HUES64 (cell line): ENCODE measurements at regions not wholly inside any gene's neighbourhood (a gene's known extent, or its start where the extent isn't known, plus 50 kb on each side); places are given as distances from the start of the nearest gene placed in this dataset.
"Not testable (repeated sequence)": the region's sequence is repeated elsewhere in the genome, so short reads cannot be mapped to it uniquely, and the experiment has no call there.

ENCODE experiments used
- H3K27ac ChIP-seq: 2 replicates; pipeline ENCODE4 v1.7.0; 2013; ENCODE audit warnings: low read depth, low read length, inconsistent platforms
- H3K27me3 ChIP-seq: 2 replicates; pipeline ENCODE4 v1.6.1; 2013; ENCODE audit warnings: mild to moderate bottlenecking, low read length; ENCODE audit not compliant: insufficient read depth
- H3K36me3 ChIP-seq: 2 replicates; pipeline ENCODE4 v1.6.1; 2013; ENCODE audit warnings: mild to moderate bottlenecking, low read length; ENCODE audit not compliant: insufficient read depth
- H3K4me1 ChIP-seq: 2 replicates; pipeline ENCODE4 v1.6.1; 2013; ENCODE audit warnings: mild to moderate bottlenecking, low read length, moderate library complexity; ENCODE audit not compliant: insufficient read depth
- H3K4me3 ChIP-seq: 2 replicates; pipeline ENCODE4 v1.5.1; 2013; ENCODE audit warnings: mild to moderate bottlenecking, low read length, moderate library complexity
- H3K9ac ChIP-seq: 2 replicates; pipeline ENCODE4 v1.6.1; 2013; ENCODE audit warnings: mild to moderate bottlenecking, low read depth, low read length
- H3K9me3 ChIP-seq: 2 replicates; pipeline ENCODE4 v1.6.1; 2013; ENCODE audit warnings: low read depth, low read length; ENCODE audit not compliant: insufficient read depth
- WGBS: fragments of 150-250, 120-280 bp; methylation state at CpG from one replicate; pipeline ENCODE4 v1.1.7; 2013; ENCODE audit warnings: missing lambda C conversion rate; 5-methylcytosine and 5-hydroxymethylcytosine counted together

DNA sequence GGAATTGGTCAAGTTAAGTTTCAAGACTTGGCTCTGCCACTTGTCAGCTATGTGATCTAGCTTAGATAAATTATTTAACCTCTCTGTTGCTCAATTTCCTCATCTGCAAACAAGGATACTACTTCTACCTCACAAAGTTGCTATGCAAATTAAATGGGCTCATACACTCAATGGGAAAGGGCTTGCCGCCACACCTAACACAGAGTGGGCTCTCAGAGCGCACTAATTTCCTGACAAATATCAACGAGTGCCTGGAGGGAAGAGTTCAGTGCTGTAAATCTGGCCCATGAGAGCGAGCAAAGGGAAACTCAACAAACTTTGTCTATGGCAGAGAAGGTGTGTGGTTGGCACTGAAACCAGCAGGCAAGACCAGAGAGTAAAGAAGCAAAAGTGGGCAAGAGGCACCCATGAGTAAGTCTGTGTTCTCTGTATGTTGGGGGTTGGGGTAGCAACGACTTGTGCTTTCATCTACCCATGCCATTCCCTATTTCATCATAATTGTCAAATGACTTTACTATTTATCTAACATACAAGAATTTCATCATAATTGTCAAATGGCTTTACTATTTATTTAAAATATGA, 60.7 kb upstream of the PHF21A start:
- 92% methylated on average over 4 of the region's 5 CpGs for WGBS
- no peaks in the 10 kb centered on the region for H3K4me1 ChIP-seq
- no peaks in the 10 kb centered on the region for H3K36me3 ChIP-seq

DNA sequence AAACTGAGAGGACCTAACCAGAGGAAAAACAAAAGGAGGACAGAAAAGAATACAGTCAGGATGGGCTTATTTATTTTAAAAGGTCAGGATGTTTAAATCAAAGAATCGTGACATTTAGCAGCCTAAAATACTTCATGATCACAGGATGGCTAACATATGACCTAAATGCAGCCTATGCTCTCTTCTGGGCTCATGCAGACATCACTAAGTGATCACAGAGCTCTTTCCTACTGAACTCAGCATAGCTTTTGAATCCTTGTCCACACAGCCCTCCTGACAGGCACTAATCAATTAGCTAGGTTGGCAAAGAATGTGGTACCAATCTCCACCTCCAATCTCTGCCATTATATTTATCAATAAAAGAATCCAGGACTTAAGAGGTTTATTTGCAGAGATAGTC, 60.1 kb upstream of the PHF21A start:
- Histone ChIP-seq H3K9ac (no peak overlapping the region), H3K4me3 (no peak overlapping the region), H3K27me3 (no peaks in the 10 kb centered on the region), H3K36me3 (no peaks in the 10 kb centered on the region), H3K27ac (no peak overlapping the region), H3K4me1 (no peaks in the 10 kb centered on the region), H3K9me3 (no peaks in the 10 kb centered on the region)
- WGBS, result 93% methylated on average over 1 of the region's 1 CpG

More for the DNA sequence above, 60.7 kb upstream of the PHF21A start:
- no peaks in the 10 kb centered on the region for H3K9me3 ChIP-seq
- H3K4me3 ChIP-seq, result no peak overlapping the region
- no peak overlapping the region for H3K9ac ChIP-seq
- H3K27me3 ChIP-seq, result no peaks in the 10 kb centered on the region
- H3K27ac ChIP-seq, result no peak overlapping the region

DNA sequence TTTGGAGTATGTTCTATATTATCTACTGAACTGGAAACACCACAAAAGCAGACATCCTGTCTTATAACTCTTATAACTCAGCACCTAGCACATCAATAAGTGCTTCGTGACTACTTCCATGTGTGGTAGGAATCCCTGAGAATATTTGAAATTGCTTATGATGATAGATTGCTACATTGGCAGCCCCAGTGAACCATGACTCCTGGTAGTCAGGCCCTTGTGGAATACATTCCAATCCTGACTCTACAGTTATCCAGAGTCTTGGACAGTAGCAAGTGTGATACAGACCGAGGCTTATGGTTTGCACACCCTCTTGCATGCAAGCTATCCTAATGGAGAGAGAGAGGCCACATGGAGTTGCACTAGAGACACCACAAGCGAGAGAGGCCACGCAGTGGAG, 59.5 kb upstream of the PHF21A start:
- no peaks in the 10 kb centered on the region for H3K27me3 ChIP-seq
- H3K9ac ChIP-seq, result no peak overlapping the region
- no peaks in the 10 kb centered on the region for H3K36me3 ChIP-seq
- H3K27ac ChIP-seq, result no peak overlapping the region
- WGBS, result 97% methylated on average over 4 of the region's 4 CpGs
- no peaks in the 10 kb centered on the region for H3K9me3 ChIP-seq
- H3K4me1 ChIP-seq, result no peaks in the 10 kb centered on the region
- H3K4me3 ChIP-seq, result no peak overlapping the region

DNA sequence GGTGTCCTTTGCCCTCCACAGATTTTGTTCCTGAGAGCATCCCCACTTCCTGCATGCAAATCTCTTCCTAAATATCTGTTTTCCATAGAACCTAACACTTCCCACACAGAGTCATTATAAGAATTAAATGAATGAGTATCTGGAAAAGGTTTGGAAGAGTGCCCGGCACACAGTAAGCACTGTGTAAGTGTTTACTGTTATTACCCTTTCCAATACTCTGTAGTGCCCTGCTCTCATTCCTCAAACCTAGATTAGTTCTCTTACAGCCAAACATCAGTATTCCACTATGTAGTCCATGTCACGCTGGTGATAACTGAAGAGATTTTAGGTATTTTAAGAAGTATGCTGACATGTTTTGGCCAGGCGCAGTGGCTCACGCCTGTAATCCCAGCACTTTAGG, 57.3 kb upstream of the PHF21A start:
- H3K27me3 ChIP-seq, result no peaks in the 10 kb centered on the region
- no peaks in the 10 kb centered on the region for H3K9me3 ChIP-seq
- H3K4me1 ChIP-seq, result no peaks in the 10 kb centered on the region
- H3K4me3 ChIP-seq, result no peak overlapping the region
- H3K27ac ChIP-seq, result no peak overlapping the region
- H3K9ac ChIP-seq, result no peak overlapping the region
- no peaks in the 10 kb centered on the region for H3K36me3 ChIP-seq
- 98% methylated on average over 4 of the region's 4 CpGs for WGBS

DNA sequence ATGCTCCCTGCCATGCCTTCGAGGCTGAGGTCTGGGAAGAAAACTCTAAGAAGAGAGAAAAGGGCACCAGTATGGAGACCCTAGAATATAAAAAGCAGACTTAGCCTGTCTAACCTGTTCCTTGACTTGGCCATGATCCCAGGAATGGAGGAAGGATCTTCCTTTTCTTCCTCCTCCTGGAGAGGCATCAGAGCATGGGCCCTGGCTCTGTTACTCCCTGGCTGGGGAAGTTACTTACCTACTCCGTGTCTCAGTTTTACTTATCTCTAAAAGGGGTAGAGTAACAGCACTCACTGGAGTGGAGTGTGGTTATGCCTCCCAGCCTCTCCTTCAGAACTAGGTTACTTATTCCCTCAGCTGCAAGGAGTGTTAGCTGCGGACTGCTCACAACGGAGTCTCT, 55.2 kb upstream of the PHF21A start:
- Histone ChIP-seq H3K9ac (no peak overlapping the region), H3K27ac (no peak overlapping the region), H3K9me3 (no peaks in the 10 kb centered on the region), H3K27me3 (no peaks in the 10 kb centered on the region), H3K4me3 (no peak overlapping the region), H3K36me3 (no peaks in the 10 kb centered on the region), H3K4me1 (no peaks in the 10 kb centered on the region)
- 89% methylated on average over 3 of the region's 4 CpGs for WGBS

DNA sequence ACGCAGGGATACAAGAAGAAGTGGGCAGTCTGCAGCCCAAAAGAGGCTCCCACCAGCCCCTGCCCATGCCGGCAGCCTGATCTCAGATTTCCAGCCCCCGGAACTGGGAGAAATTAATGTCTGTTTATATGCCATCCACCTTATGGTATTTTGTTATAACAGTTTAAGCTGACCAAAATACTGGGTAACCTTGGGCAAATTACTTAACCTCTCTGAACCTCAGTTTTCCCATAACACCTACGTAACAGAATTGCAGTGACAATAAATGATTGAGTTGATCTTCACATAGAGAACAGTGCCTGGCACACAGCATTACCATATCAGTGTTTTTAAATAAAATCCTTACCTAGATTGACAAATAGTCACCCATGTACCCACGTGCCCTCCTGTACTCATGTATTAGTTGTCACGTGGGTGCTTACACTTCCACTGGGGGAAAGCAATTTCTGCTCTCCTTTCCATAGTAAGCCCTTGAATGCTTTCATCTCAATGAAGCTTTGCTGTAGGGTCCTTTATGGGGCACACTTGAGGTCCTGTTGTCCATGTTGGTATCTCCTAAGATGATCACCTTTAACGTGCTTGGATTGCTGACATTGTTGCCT, 54.2 kb upstream of the PHF21A start:
- no peaks in the 10 kb centered on the region for H3K27me3 ChIP-seq
- WGBS, result 88% methylated on average over 7 of the region's 7 CpGs
- no peak overlapping the region for H3K4me3 ChIP-seq
- H3K9ac ChIP-seq, result no peak overlapping the region
- no peaks in the 10 kb centered on the region for H3K4me1 ChIP-seq
- H3K27ac ChIP-seq, result no peak overlapping the region
- H3K9me3 ChIP-seq, result no peaks in the 10 kb centered on the region
- H3K36me3 ChIP-seq, result no peaks in the 10 kb centered on the region

DNA sequence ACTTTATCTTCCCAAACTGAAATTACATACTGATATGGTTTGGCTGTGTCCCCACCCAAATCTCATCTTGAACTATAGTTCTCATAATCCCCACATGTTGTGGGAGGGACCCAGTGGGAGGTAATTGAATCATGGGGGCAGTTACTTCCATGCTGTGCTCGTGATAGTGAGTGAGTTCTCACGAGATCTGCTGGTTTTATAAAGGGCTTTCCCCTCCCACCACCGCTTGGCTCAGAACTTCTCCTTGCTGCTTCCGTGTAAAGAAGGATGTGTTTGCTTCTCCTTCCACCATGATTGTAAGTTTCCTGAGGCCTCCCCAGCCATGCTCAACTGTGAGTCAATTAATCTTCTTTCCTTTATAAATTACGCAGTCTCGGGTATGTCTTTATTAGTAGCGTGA, 50.4 kb upstream of the PHF21A start:
- not testable (repeated sequence) for H3K4me1 ChIP-seq, H3K36me3 ChIP-seq, H3K9me3 ChIP-seq, H3K27ac ChIP-seq, H3K27me3 ChIP-seq, H3K9ac ChIP-seq, H3K4me3 ChIP-seq
- WGBS, result 84% methylated on average over 7 of the region's 7 CpGs
